ENCODE measurements at regions not wholly inside any gene's neighbourhood (a gene's known extent, or its start where the extent isn't known, plus 50 kb on each side); places are given as distances from the start of the nearest gene placed in this dataset.

GRCh38 chr2:180169474-180169873 lies 162.4 kb upstream of the CWC22 start:
- DNase-seq, result no peak
- Histone ChIP-seq H3K36me3 (no peaks in the 10 kb centered on the region), H3K4me3 (no peak overlapping the region), H3K4me1 (no peaks in the 10 kb centered on the region), H3K27ac (no peak overlapping the region), H3K27me3 (no peaks in the 10 kb centered on the region), H3K9me3 (peaks cover 0 to 2% (median 0%) of the 10 kb centered on the region in 4 donors)
- intact Hi-C loops (cut with DNase I), result no loop called here
- TF ChIP-seq POLR2A (IDR thresholded peaks at IDR 0.05) (no peak), CTCF (IDR thresholded peaks at IDR 0.05) (no peak), EP300 (IDR thresholded peaks at IDR 0.05) (no peak), POLR2AphosphoS5 (IDR thresholded peaks at IDR 0.05) (no peak)

GRCh38 chr2:180161415-180161814 lies 154.3 kb upstream of the CWC22 start:
- TF ChIP-seq POLR2AphosphoS5 (IDR thresholded peaks at IDR 0.05) (no peak), EP300 (IDR thresholded peaks at IDR 0.05) (no peak), CTCF (IDR thresholded peaks at IDR 0.05) (no peak), POLR2A (IDR thresholded peaks at IDR 0.05) (no peak)
- no peak for DNase-seq

GRCh38 chr2:180159921-180160320 lies 152.8 kb upstream of the CWC22 start:
- no peaks in the 10 kb centered on the region for H3K36me3 ChIP-seq
- TF ChIP-seq CTCF (IDR thresholded peaks at IDR 0.05) (no peak), POLR2A (IDR thresholded peaks at IDR 0.05) (no peak), POLR2AphosphoS5 (IDR thresholded peaks at IDR 0.05) (no peak), EP300 (IDR thresholded peaks at IDR 0.05) (no peak)
- intact Hi-C loops (cut with DNase I), result no loop called here
- no peaks in the 10 kb centered on the region for H3K4me1 ChIP-seq
- no peak overlapping the region for H3K4me3 ChIP-seq
- H3K27ac ChIP-seq, result no peak overlapping the region
- DNase-seq, result no peak
- no peaks in the 10 kb centered on the region for H3K9me3 ChIP-seq
- H3K27me3 ChIP-seq, result no peaks in the 10 kb centered on the region
- 68 to 70% methylated on average over 2 of the region's 2 CpGs for WGBS, 2 donors

More at GRCh38 chr2:180161415-180161814, 154.3 kb upstream of the CWC22 start:
- H3K4me3 ChIP-seq, result no peak overlapping the region
- H3K9me3 ChIP-seq, result no peaks in the 10 kb centered on the region
- no peaks in the 10 kb centered on the region for H3K4me1 ChIP-seq
- intact Hi-C loops (cut with DNase I), result no loop called here
- WGBS, 2 donors, result 87 to 89% methylated on average over 2 of the region's 2 CpGs
- H3K27ac ChIP-seq, result no peak overlapping the region
- H3K27me3 ChIP-seq, result no peaks in the 10 kb centered on the region
- H3K36me3 ChIP-seq, result no peaks in the 10 kb centered on the region

GRCh38 chr2:180158961-180159360 lies 151.9 kb upstream of the CWC22 start:
- no peak for DNase-seq
- 72 to 83% methylated on average over 2 of the region's 2 CpGs for WGBS, 2 donors
- Histone ChIP-seq H3K4me1 (no peaks in the 10 kb centered on the region), H3K27ac (no peak overlapping the region), H3K27me3 (no peaks in the 10 kb centered on the region), H3K36me3 (no peaks in the 10 kb centered on the region), H3K4me3 (no peak overlapping the region), H3K9me3 (no peaks in the 10 kb centered on the region)
- TF ChIP-seq CTCF (IDR thresholded peaks at IDR 0.05), result no peak
- TF ChIP-seq POLR2A (IDR thresholded peaks at IDR 0.05), result no peak
- TF ChIP-seq POLR2AphosphoS5 (IDR thresholded peaks at IDR 0.05), result no peak
- no peak for TF ChIP-seq EP300 (IDR thresholded peaks at IDR 0.05)
- intact Hi-C loops (cut with DNase I), result no loop called here

GRCh38 chr2:180156651-180157050 lies 149.6 kb upstream of the CWC22 start:
- no peak overlapping the region for H3K27ac ChIP-seq
- H3K4me3 ChIP-seq, result no peak overlapping the region
- no peaks in the 10 kb centered on the region for H3K27me3 ChIP-seq
- intact Hi-C loops (cut with DNase I), result no loop called here
- no peak for DNase-seq
- H3K9me3 ChIP-seq, result no peaks in the 10 kb centered on the region
- TF ChIP-seq POLR2A (IDR thresholded peaks at IDR 0.05) (no peak), POLR2AphosphoS5 (IDR thresholded peaks at IDR 0.05) (no peak), CTCF (IDR thresholded peaks at IDR 0.05) (no peak), EP300 (IDR thresholded peaks at IDR 0.05) (no peak)
- no peaks in the 10 kb centered on the region for H3K36me3 ChIP-seq
- H3K4me1 ChIP-seq, result no peaks in the 10 kb centered on the region

Measured in sigmoid colon (tissue), 6 donors.